ENCODE measurements at regions not wholly inside any gene's neighbourhood (a gene's known extent, or its start where the extent isn't known, plus 50 kb on each side); places are given as distances from the start of the nearest gene placed in this dataset.

DNA sequence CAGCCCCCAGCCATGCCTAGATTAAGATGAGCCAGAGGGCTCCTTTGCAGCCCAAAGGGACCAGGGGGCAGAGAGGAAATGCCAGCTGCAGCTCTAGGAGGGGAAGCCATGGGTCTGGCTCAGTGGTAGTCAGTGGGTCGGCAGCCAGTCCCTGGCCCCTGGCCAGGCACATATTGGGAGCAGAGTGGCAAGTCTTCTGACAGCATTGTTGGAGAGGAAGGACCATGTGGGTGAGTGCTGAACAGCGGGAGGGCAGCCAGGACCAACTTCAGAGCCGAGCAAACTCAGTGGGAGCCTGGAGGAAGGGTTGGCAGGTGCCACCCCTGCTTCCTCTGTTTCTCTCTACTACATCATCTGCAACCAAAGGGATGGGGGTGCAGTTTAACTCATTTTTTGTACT is 140.5 kb upstream of the PELI1 start:
- no peak for TF ChIP-seq POLR2A (IDR thresholded peaks at IDR 0.05)
- TF ChIP-seq, protein P1, sequence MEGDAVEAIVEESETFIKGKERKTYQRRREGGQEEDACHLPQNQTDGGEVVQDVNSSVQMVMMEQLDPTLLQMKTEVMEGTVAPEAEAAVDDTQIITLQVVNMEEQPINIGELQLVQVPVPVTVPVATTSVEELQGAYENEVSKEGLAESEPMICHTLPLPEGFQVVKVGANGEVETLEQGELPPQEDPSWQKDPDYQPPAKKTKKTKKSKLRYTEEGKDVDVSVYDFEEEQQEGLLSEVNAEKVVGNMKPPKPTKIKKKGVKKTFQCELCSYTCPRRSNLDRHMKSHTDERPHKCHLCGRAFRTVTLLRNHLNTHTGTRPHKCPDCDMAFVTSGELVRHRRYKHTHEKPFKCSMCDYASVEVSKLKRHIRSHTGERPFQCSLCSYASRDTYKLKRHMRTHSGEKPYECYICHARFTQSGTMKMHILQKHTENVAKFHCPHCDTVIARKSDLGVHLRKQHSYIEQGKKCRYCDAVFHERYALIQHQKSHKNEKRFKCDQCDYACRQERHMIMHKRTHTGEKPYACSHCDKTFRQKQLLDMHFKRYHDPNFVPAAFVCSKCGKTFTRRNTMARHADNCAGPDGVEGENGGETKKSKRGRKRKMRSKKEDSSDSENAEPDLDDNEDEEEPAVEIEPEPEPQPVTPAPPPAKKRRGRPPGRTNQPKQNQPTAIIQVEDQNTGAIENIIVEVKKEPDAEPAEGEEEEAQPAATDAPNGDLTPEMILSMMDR (IDR thresholded peaks at IDR 0.05), result no peak
- DNase-seq (ENCODE audit: low spot score in 2 of 2), result no peak
- intact Hi-C loops (cut with DNase I; ENCODE audit: low total_unique reads), result no loop called here
- no peak overlapping the region for H3K4me3 ChIP-seq (ENCODE audit: low read depth, poor library complexity, severe bottlenecking)
- whole genome bisulfite sequencing, 2 donors, result 42 to 53% methylated on average over 3 of the region's 3 CpGs

DNA sequence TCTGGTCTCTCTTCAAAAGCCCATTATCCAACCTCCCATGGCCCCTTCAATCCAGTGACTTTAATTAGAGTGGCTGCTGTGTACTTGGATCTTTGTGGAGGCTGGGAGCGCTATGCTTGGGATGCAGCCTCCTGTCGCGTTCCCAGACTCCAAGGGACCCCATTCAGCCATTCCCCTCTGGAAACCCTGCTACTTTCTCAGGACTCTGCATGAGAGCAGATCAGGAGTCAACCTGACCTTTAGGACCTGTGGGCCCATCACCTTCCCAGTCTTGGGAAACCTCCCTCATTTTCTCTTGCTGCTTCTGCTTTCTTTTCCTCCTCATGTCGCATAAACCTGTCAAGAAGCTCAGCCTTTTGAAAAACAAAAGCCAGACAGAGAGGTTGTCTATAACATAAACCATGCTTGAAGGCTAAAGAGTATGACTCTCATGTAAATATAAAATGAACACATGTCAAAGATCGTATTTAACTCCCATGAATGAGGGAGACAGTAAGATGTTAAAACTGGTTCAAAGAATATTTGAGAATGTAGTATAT is 143.1 kb upstream of the PELI1 start:
- TF ChIP-seq, protein P1 (IDR thresholded peaks at IDR 0.05), result no peak
- no peak for TF ChIP-seq POLR2A (IDR thresholded peaks at IDR 0.05)
- 95 to 96% methylated on average over 5 of the region's 5 CpGs for WGBS, 2 donors
- H3K4me3 ChIP-seq (ENCODE audit: low read depth, poor library complexity, severe bottlenecking), result no peak overlapping the region
- no peak for DNase-seq (ENCODE audit: low spot score in 2 of 2)
- intact Hi-C loops (cut with DNase I; ENCODE audit: low total_unique reads), result no loop called here

DNA sequence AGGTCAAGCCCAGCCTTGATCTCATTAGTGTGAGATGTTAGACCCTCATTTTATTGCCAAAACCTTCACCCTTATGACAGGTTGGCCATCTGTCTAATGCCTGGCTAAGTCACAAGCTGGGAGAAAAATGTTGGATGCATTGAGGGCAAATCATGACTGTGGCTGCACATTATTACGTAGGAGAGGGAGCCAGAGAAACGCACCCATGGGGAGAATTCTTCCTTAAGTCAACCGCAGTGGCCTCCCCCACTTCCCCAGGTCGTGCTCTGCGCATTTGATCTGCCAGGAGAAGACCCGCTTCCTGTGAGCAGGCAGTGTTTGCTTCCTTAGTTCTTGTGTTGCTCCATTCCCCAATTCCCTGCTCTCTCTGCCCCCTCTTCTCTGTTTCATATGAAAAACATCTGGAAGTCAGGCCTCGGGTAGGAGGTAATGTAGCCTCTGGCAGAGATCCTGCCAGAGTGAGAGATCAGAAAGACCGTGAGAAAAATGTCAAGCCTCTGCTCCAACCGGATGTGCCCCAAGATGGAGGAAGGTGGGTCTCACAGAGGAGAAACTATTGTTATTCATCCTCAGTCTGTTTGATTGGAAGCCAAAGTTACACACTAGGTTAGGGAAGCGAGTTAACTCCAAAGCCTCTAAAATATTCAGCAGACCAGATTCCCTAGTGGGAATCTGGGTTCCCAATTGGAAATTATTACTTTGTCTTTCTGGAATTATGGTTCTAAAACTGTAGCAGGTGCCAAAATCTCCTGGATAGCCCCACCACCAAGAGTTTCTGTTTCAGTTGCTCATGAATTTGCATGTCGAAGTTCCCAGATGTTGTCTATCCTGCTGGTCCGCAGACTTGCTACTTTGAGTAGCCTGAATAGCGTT is 144.3 kb upstream of the PELI1 start:
- no peak for TF ChIP-seq POLR2A (IDR thresholded peaks at IDR 0.05)
- TF ChIP-seq, protein P1 (IDR thresholded peaks at IDR 0.05), result no peak
- intact Hi-C loops (cut with DNase I; ENCODE audit: low total_unique reads), result no loop called here
- no peak for DNase-seq (ENCODE audit: low spot score in 2 of 2)
- 56 to 63% methylated on average over 13 of the region's 13 CpGs for WGBS, 2 donors
- H3K4me3 ChIP-seq (ENCODE audit: low read depth, poor library complexity, severe bottlenecking), result no peak overlapping the region

DNA sequence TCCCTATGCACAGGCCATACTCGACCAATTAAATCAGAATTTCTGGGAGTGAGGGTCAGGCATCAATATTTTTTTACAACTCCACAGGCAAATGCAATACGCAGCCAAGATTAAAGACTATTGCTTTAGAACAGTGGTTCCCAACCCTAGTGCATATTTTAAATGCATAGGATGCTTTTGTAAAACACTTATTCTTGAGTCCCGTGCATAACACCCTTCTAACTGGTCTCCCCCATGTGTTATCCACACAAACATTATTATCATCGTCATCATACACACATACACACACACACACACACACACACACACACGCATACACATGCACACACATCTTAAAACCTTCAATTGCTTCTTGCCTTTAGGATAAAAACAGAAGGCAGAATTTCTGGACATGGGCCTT is 145.0 kb upstream of the PELI1 start:
- TF ChIP-seq POLR2A (IDR thresholded peaks at IDR 0.05), result no peak
- TF ChIP-seq, protein P1 (IDR thresholded peaks at IDR 0.05), result no peak
- WGBS, 2 donors, result 73 to 81% methylated on average over 5 of the region's 5 CpGs
- no peak overlapping the region for H3K4me3 ChIP-seq (ENCODE audit: low read depth, poor library complexity, severe bottlenecking)
- intact Hi-C loops (cut with DNase I; ENCODE audit: low total_unique reads), result no loop called here
- no peak for DNase-seq (ENCODE audit: low spot score in 2 of 2)

DNA sequence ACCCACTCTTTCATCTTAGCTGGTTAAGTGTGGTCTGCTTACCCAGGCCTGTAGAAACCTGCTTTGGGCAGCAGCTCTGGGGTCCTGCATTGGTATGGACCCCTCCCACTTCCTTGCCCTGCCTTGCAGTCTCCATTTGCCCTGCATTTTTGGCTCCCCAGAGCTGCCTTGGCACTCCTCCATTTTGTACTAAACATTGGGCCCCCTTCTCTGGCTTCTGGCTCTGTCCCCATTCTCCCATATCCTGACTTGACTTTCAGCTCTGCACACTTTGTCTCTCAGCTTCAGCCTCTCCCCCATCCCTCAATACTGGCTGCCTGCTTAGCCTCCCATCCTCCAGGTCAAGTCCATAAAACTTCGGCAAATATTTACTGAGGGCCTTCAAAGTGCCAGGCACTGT is 145.5 kb upstream of the PELI1 start:
- no peak for DNase-seq (ENCODE audit: low spot score in 2 of 2)
- no peak overlapping the region for H3K4me3 ChIP-seq (ENCODE audit: low read depth, poor library complexity, severe bottlenecking)
- TF ChIP-seq POLR2A (IDR thresholded peaks at IDR 0.05), result no peak
- TF ChIP-seq, protein P1 (IDR thresholded peaks at IDR 0.05), result no peak
- WGBS, 2 donors, result 95 to 96% methylated on average over 1 of the region's 1 CpG
- intact Hi-C loops (cut with DNase I; ENCODE audit: low total_unique reads), result no loop called here

All from lower leg skin (tissue), 4 donors.